ENCODE measurements at regions not wholly inside any gene's neighbourhood (a gene's known extent, or its start where the extent isn't known, plus 50 kb on each side); places are given as distances from the start of the nearest gene placed in this dataset.

- no peak for DNase-seq
Observed at GRCh38 chr5:86671536-86671935, 53.8 kb downstream of the COX7C start.

GRCh38 chr5:86674069-86674468 is 56.3 kb downstream of the COX7C start:
- no peak for DNase-seq

GRCh38 chr5:86675311-86675710 is 57.6 kb downstream of the COX7C start:
- no peak for DNase-seq

GRCh38 chr5:86679529-86679928 is 61.8 kb downstream of the COX7C start:
- peak; percentile 87 for DNase-seq

- no peak for DNase-seq
Observed at GRCh38 chr5:86679949-86680348, 62.2 kb downstream of the COX7C start.

- peak; percentile 47 for DNase-seq
Observed at GRCh38 chr5:86684222-86684621, 66.5 kb downstream of the COX7C start.

GRCh38 chr5:86686046-86686445 is 68.3 kb downstream of the COX7C start:
- no peak for DNase-seq

GRCh38 chr5:86688406-86688805 is 70.7 kb downstream of the COX7C start:
- no peak for DNase-seq

- DNase-seq, result no peak
Observed at GRCh38 chr5:86689103-86689729, 71.5 kb downstream of the COX7C start.

GRCh38 chr5:86709157-86709881 is 91.6 kb downstream of the COX7C start:
- DNase-seq, result peak; percentile 2

- no peak for DNase-seq
Observed at GRCh38 chr5:86716121-86716520, 98.4 kb downstream of the COX7C start.

- DNase-seq, result peak; percentile 68
Observed at GRCh38 chr5:86731319-86732117, 113.8 kb downstream of the COX7C start.

GRCh38 chr5:86735370-86735769 is 117.6 kb downstream of the COX7C start:
- DNase-seq, result no peak

GRCh38 chr5:86737579-86737978 is 119.8 kb downstream of the COX7C start:
- DNase-seq, result no peak

GRCh38 chr5:86748538-86749105 is 130.9 kb downstream of the COX7C start:
- DNase-seq, result no peak

GRCh38 chr5:86749841-86750240 is 132.1 kb downstream of the COX7C start:
- DNase-seq, result no peak

GRCh38 chr5:86756839-86757238 is 139.1 kb downstream of the COX7C start:
- no peak for DNase-seq

- DNase-seq, result no peak
Observed at GRCh38 chr5:86757824-86758223, 140.1 kb downstream of the COX7C start.

GRCh38 chr5:86760661-86761060 is 142.9 kb downstream of the COX7C start:
- no peak for DNase-seq

GRCh38 chr5:86763929-86764328 is 146.2 kb downstream of the COX7C start:
- no peak for DNase-seq

- no peak for DNase-seq
Observed at GRCh38 chr5:86765778-86766502, 148.2 kb downstream of the COX7C start.

GRCh38 chr5:86768699-86769202 is 151.0 kb downstream of the COX7C start:
- DNase-seq, result no peak

GRCh38 chr5:86780018-86780417 is 162.3 kb downstream of the COX7C start:
- DNase-seq, result no peak

Data from DMS53 (cell line).